PFSK-1 (cell line): ENCODE measurements at regions not wholly inside any gene's neighbourhood (a gene's known extent, or its start where the extent isn't known, plus 50 kb on each side); places are given as distances from the start of the nearest gene placed in this dataset.

ENCODE experiments used
- POLR2AphosphoS5 ChIP-seq: IDR thresholded peaks from 2 replicates; pipeline ENCODE4 v1.6.1; 2012; ENCODE audit warnings: low read depth, mild to moderate bottlenecking, control low read depth, low read length, moderate library complexity
- SIN3A ChIP-seq: IDR thresholded peaks from 2 replicates; pipeline ENCODE4 v1.6.1; 2012; ENCODE audit warnings: mild to moderate bottlenecking, low read length, moderate library complexity, borderline replicate concordance; ENCODE audit not compliant: insufficient read depth
- TAF1 ChIP-seq: IDR thresholded peaks from 2 replicates; pipeline ENCODE4 v1.6.1; 2012; ENCODE audit warnings: low read length, control low read depth, borderline replicate concordance; ENCODE audit not compliant: insufficient read depth
- TF ChIP-seq, protein P1 (sequence below), 2 experiments: IDR thresholded peaks; 2 replicates each; pipeline versions ENCODE4 v1.6.1 to v1.8.0; 2011 to 2012; ENCODE audit warnings: low read depth in 2 of 2, low read length in 2 of 2, control low read depth in 1 of 2, inconsistent platforms in 1 of 2, mild to moderate bottlenecking in 1 of 2, moderate library complexity in 1 of 2; ENCODE audit not compliant: insufficient read depth in 1 of 2

DNA sequence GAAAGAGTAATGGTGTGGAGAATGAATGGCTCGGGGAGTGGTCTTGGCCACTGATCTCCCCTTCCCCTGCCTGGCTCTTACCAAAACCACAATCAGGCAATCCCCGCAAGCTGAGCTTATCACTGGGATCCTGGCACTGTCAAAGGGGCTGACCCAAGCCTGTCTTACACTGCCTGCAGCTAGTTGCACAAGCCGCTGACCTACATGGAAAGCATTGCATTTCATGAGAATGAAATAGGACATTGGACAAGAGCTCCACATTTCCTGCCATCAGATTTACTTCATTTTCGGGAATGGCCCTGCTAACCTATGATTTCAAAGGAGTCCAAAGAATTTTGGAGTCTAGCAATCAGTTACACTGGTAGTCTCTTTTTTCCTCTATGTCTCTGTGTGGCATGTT, 146.4 kb downstream of the PCTP start:
- TF ChIP-seq POLR2AphosphoS5 (no peak), TAF1 (no peak), SIN3A (no peak)
- TF ChIP-seq, protein P1, sequence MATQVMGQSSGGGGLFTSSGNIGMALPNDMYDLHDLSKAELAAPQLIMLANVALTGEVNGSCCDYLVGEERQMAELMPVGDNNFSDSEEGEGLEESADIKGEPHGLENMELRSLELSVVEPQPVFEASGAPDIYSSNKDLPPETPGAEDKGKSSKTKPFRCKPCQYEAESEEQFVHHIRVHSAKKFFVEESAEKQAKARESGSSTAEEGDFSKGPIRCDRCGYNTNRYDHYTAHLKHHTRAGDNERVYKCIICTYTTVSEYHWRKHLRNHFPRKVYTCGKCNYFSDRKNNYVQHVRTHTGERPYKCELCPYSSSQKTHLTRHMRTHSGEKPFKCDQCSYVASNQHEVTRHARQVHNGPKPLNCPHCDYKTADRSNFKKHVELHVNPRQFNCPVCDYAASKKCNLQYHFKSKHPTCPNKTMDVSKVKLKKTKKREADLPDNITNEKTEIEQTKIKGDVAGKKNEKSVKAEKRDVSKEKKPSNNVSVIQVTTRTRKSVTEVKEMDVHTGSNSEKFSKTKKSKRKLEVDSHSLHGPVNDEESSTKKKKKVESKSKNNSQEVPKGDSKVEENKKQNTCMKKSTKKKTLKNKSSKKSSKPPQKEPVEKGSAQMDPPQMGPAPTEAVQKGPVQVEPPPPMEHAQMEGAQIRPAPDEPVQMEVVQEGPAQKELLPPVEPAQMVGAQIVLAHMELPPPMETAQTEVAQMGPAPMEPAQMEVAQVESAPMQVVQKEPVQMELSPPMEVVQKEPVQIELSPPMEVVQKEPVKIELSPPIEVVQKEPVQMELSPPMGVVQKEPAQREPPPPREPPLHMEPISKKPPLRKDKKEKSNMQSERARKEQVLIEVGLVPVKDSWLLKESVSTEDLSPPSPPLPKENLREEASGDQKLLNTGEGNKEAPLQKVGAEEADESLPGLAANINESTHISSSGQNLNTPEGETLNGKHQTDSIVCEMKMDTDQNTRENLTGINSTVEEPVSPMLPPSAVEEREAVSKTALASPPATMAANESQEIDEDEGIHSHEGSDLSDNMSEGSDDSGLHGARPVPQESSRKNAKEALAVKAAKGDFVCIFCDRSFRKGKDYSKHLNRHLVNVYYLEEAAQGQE (IDR thresholded peaks at IDR 0.05; ENCODE audit: insufficient read depth in 1 of 2, low read depth in 2 of 2, low read length in 2 of 2) = no peak
